Stomach (tissue), 8 donors: ENCODE measurements at regions not wholly inside any gene's neighbourhood (a gene's known extent, or its start where the extent isn't known, plus 50 kb on each side); places are given as distances from the start of the nearest gene placed in this dataset.
A peak's percentile ranks its signal among the peaks of the same experiment; 100 is the strongest.

Source experiments
- DNase-seq, 2 donors: peaks; one replicate each; pipeline versions ENCODE4 v3.0.0 to v3.0.0-alpha.2; 2013 to 2019
- H3K27ac ChIP-seq, 5 donors: fragments of 200-600 bp in 4 of 5; sonication (generic) in 4 of 5; one replicate each; pipeline ENCODE4 v1.5.1; 2013 to 2019; ENCODE audit warnings: mild to moderate bottlenecking in 1 of 5, moderate library complexity in 1 of 5
- H3K27me3 ChIP-seq, 3 donors: fragments of 200-600 bp; sonication (generic); one replicate each; pipeline ENCODE4 v1.5.1; 2017 to 2019; ENCODE audit warnings: mixed run types in 1 of 3
- H3K36me3 ChIP-seq, 4 donors: fragments of 200-600 bp; sonication (generic); 1 replicate in 3 of 4; 2 replicates in 1 of 4; pipeline ENCODE4 v1.5.1; 2016 to 2019
- H3K4me1 ChIP-seq, 4 donors: fragments of 200-600 bp; sonication (generic); one replicate each; pipeline ENCODE4 v1.5.1; 2016 to 2019
- H3K4me3 ChIP-seq, 4 donors: fragments of 200-600 bp; sonication (generic) in 3 of 4; one replicate each; pipeline ENCODE4 v1.5.1; 2016 to 2019; ENCODE audit warnings: mild to moderate bottlenecking in 1 of 4
- H3K9me3 ChIP-seq, 4 donors: fragments of 200-600 bp; sonication (generic); one replicate each; pipeline ENCODE4 v1.5.1; 2016 to 2019
- EP300 ChIP-seq: sonication (generic); formaldehyde crosslinking; IDR thresholded peaks from one replicate; pipeline ENCODE4 v1.6.1; 2017; ENCODE audit warnings: antibody characterized with exemption
- POLR2A ChIP-seq, 4 donors: fragments of 450-650 bp; IDR thresholded peaks; one replicate each; pipeline ENCODE4 v1.6.1; 2016; ENCODE audit warnings: antibody characterized with exemption in 4 of 4, control low read depth in 2 of 4, mild to moderate bottlenecking in 1 of 4, moderate library complexity in 1 of 4
- POLR2AphosphoS5 ChIP-seq, 3 donors: sonication (generic); formaldehyde crosslinking; IDR thresholded peaks; one replicate each; pipeline ENCODE4 v1.6.1; 2016; ENCODE audit warnings: antibody characterized with exemption in 3 of 3
- WGBS, 5 donors: extraction: QIAGEN DNeasy Blood & Tissue Kit in 3 of 5; methylation state at CpG; one replicate each; pipeline versions ENCODE4 v1.1.5 to v1.1.7; 2013 to 2018; 5-methylcytosine and 5-hydroxymethylcytosine counted together
- intact Hi-C: fragments of 100-400 bp; cut with DNase I; formaldehyde crosslinking; loops from one replicate; pipeline ENCODE4 v1.15.1; 2023; ENCODE audit warnings: low total_unique reads
- TF ChIP-seq, protein P1 (sequence below), 7 experiments: fragments of 450-650 bp in 4 of 7; fragments of 200-600 bp in 3 of 7; sonication (generic) in 3 of 7; IDR thresholded peaks; one replicate each; pipeline ENCODE4 v1.5.1; 2016 to 2019; ENCODE audit warnings: antibody characterized with exemption in 7 of 7, control low read depth in 2 of 7, mild to moderate bottlenecking in 1 of 7
- donor health status: healthy with polysubstance abuse.
- donor health status: Bipolar disorder and iron deficiency.
- donor health status: healthy.

DNA sequence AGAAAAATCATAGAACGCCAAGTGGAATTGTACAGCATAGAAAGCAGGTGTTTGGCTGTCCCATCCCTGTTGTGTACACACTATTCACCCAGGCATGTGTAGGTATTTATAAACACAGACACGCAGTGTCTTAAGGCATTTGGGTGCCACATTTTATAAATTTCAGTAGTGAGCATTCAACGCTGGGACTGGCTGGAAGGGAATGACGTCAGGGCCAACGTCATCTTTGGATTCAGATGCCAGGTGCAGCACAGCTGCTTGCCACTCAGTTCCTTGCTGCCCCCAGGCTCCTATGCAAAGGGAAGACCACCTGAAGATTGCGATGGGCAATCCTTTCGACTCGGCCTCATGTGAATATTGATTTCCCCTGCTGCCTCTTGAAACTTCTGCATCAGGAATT, 461.7 kb upstream of the SOX11 start:
- 72 to 83% (median 82%) methylated on average over 8 of the region's 8 CpGs for WGBS, 5 donors
- no peaks in the 10 kb centered on the region for H3K36me3 ChIP-seq
- no peak overlapping the region for H3K4me3 ChIP-seq
- no peaks in the 10 kb centered on the region for H3K4me1 ChIP-seq
- no peaks in the 10 kb centered on the region for H3K27me3 ChIP-seq
- H3K27ac ChIP-seq, result no peak overlapping the region
- H3K9me3 ChIP-seq, result no peaks in the 10 kb centered on the region
- DNase-seq, result no peak
- intact Hi-C loops, result no loop called here
- TF ChIP-seq EP300 (no peak), POLR2AphosphoS5 (IDR thresholded peaks at IDR 0.05) (no peak), POLR2A (IDR thresholded peaks at IDR 0.05) (no peak)
- TF ChIP-seq, protein P1, sequence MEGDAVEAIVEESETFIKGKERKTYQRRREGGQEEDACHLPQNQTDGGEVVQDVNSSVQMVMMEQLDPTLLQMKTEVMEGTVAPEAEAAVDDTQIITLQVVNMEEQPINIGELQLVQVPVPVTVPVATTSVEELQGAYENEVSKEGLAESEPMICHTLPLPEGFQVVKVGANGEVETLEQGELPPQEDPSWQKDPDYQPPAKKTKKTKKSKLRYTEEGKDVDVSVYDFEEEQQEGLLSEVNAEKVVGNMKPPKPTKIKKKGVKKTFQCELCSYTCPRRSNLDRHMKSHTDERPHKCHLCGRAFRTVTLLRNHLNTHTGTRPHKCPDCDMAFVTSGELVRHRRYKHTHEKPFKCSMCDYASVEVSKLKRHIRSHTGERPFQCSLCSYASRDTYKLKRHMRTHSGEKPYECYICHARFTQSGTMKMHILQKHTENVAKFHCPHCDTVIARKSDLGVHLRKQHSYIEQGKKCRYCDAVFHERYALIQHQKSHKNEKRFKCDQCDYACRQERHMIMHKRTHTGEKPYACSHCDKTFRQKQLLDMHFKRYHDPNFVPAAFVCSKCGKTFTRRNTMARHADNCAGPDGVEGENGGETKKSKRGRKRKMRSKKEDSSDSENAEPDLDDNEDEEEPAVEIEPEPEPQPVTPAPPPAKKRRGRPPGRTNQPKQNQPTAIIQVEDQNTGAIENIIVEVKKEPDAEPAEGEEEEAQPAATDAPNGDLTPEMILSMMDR (IDR thresholded peaks at IDR 0.05), result no peak

DNA sequence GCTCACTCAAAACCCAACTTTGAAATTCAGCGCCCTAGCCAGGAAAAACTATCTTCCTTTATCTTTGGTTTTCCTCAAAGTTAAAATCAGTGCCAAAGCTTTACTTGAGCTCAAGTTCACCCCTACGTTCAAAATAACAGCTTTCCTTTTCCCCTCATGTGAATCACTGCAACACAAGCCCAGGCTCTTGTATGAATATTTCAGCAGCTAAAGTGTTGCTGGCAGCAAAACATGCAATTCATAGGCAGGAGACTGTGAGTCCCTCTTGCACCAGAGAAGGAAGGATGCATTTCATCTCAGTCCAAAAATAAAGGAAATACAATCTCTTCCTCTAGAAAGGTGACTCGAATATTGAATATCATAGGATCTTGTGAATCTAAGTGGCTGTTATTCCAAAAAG, 461.3 kb upstream of the SOX11 start:
- Histone ChIP-seq H3K9me3 (no peaks in the 10 kb centered on the region), H3K27me3 (no peaks in the 10 kb centered on the region), H3K27ac (no peak overlapping the region), H3K4me3 (no peak overlapping the region), H3K4me1 (no peaks in the 10 kb centered on the region), H3K36me3 (no peaks in the 10 kb centered on the region)
- WGBS, 5 donors, result 68 to 79% (median 75%) methylated on average over 3 of the region's 3 CpGs
- intact Hi-C loops, result no loop called here
- TF ChIP-seq EP300, result no peak
- no peak for TF ChIP-seq POLR2A (IDR thresholded peaks at IDR 0.05)
- TF ChIP-seq POLR2AphosphoS5 (IDR thresholded peaks at IDR 0.05), result no peak
- TF ChIP-seq, protein P1 (IDR thresholded peaks at IDR 0.05), result no peak
- DNase-seq, result peak in 1 of 2 donors; percentile 5

DNA sequence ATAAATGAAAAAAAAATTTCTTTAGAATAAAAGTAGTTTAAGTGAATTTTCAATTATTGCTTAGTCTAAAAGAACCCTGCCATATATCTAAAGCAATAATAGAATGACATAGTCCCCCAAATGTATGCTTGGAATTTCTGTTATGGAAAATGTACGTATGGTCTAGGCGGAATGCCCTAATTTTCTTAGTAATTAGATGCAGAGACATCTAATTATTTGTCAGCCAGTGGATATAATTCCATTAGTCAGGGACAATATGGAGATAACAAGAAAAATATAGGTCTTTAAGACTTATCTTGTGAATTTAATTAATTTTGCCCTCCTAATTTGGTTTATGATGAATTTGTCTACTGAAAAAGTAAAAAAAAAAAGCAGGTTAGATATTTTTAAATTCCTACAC, 460.9 kb upstream of the SOX11 start:
- no peak for TF ChIP-seq POLR2AphosphoS5 (IDR thresholded peaks at IDR 0.05)
- Histone ChIP-seq H3K4me1 (no peaks in the 10 kb centered on the region), H3K9me3 (no peaks in the 10 kb centered on the region), H3K27me3 (no peaks in the 10 kb centered on the region), H3K27ac (no peak overlapping the region), H3K36me3 (no peaks in the 10 kb centered on the region), H3K4me3 (no peak overlapping the region)
- DNase-seq, result no peak
- 65 to 93% (median 91%) methylated on average over 2 of the region's 2 CpGs for WGBS, 5 donors
- intact Hi-C loops, result no loop called here

DNA sequence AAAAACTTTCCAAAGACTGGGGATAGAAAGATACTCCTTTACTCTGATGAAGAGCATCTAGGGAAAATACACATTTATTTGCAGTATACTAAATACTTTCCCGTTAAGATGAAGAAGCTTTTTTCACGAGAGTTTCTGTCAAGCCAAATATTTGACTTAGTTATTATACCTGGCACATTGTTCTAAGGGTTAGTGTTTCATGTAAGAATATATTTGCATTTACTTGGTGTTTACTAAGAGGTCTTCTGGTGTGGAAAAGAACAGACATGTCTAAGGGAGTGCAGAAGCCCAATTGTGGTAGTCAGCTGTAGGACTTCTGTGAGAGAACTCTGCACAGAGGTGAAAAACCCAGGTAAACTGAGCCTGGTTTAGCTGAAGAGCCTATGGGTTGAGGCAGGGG, 457.6 kb upstream of the SOX11 start:
- intact Hi-C loops, result no loop called here
- H3K27me3 ChIP-seq, result no peaks in the 10 kb centered on the region
- no peak overlapping the region for H3K4me3 ChIP-seq
- WGBS, 5 donors, result 64 to 72% (median 66%) methylated on average over 2 of the region's 2 CpGs
- H3K4me1 ChIP-seq, result no peaks in the 10 kb centered on the region
- H3K9me3 ChIP-seq, result no peaks in the 10 kb centered on the region
- DNase-seq, result no peak
- TF ChIP-seq, protein P1 (IDR thresholded peaks at IDR 0.05), result no peak
- no peak for TF ChIP-seq POLR2A (IDR thresholded peaks at IDR 0.05)
- TF ChIP-seq POLR2AphosphoS5 (IDR thresholded peaks at IDR 0.05), result no peak
- no peak for TF ChIP-seq EP300
- H3K36me3 ChIP-seq, result no peaks in the 10 kb centered on the region
- H3K27ac ChIP-seq, result no peak overlapping the region

DNA sequence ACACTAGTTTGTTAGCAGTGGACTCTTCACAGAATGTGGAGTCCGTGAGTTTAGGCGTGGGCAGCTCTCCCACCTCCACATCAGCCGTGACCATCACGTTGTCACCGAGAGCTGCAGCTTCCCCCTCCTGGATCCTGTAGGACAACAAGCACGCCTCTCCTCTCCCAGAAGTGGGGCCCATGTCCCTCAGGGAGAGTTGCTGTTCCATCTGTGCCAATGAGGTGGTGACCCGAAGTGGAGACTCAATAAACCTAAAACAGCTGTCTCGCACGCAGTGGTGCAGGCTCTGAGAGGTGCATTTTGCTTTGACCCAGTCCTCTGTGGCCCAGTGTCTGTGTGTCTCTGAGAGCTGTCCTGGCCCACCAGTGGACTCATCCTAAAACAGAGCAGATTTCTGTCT, 456.5 kb upstream of the SOX11 start:
- peak in 1 of 2 donors; percentile 15 for DNase-seq
- Histone ChIP-seq H3K27me3 (no peaks in the 10 kb centered on the region), H3K27ac (no peak overlapping the region), H3K4me3 (no peak overlapping the region), H3K4me1 (no peaks in the 10 kb centered on the region), H3K36me3 (no peaks in the 10 kb centered on the region), H3K9me3 (no peaks in the 10 kb centered on the region)
- no peak for TF ChIP-seq POLR2AphosphoS5 (IDR thresholded peaks at IDR 0.05)
- no peak for TF ChIP-seq POLR2A (IDR thresholded peaks at IDR 0.05)
- TF ChIP-seq, protein P1 (IDR thresholded peaks at IDR 0.05), result no peak
- TF ChIP-seq EP300, result no peak
- WGBS, 5 donors, result 80 to 91% (median 82%) methylated on average over 9 of the region's 9 CpGs
- intact Hi-C loops, result no loop called here
